K562 (cell line): ENCODE measurements at regions not wholly inside any gene's neighbourhood (a gene's known extent, or its start where the extent isn't known, plus 50 kb on each side); places are given as distances from the start of the nearest gene placed in this dataset.

ENCODE experiments used
- ATAC-seq: fragments of 200-7000 bp; cut with Tn5 transposase; 3 replicates; pipeline ENCODE4 v1.9.1; 2020; ENCODE audit warnings: moderate library complexity
- BruUV-seq: library from RNA; stranded (reverse); fragments of 400-500 nt; replicated peaks from 2 replicates; lab custom pipeline; 2021; lab: Mats Ljungman, UMichigan
- CTCF ChIA-PET: fragments of 300-600 bp; formaldehyde crosslinking; extraction: SDS; loops from one replicate; lab custom pipeline; 2021; ENCODE audit warnings: low intra/inter-chr PET ratio; lab: Yijun Ruan, JAX
- POLR2A ChIA-PET: fragments of 300-600, 350-650 bp; sonication (Branson Sonifier 250); formaldehyde crosslinking; extraction: SDS; loops from one replicate; lab custom pipeline; 2021; ENCODE audit warnings: antibody characterized with exemption, inconsistent platforms; lab: Yijun Ruan, JAX
- DNase-seq, 4 experiments: peaks; one replicate each; pipeline versions ENCODE4 v3.0.0 to v3.0.0-alpha.2; 2011 to 2018; ENCODE audit warnings: low spot score in 3 of 4, mixed read lengths in 3 of 4; ENCODE audit errors: extremely low read depth in 1 of 4
- FAIRE-seq: peaks from 2 replicates; lab custom pipeline; 2011; peaks lifted over from hg19 to GRCh38; lab: Jason Lieb, UNC
- H2AFZ ChIP-seq: 2 replicates; pipeline ENCODE4 v1.6.0; 2011; ENCODE audit warnings: low read depth, low read length, control low read depth, inconsistent platforms
- H3K27ac ChIP-seq: fragments of 200-600 bp; 3 replicates; pipeline ENCODE4 v1.8.0; 2011; ENCODE audit warnings: low read depth, mild to moderate bottlenecking, control low read depth, inconsistent platforms, low read length, moderate library complexity, mixed read lengths; ENCODE audit errors: extremely low read depth
- H3K27me3 ChIP-seq, 2 experiments: fragments of 300-600 bp in 1 of 2; 2 replicates in 1 of 2; 3 replicates in 1 of 2; pipeline versions ENCODE4 v1.6.0 to v1.8.0; 2011; ENCODE audit warnings: inconsistent platforms in 2 of 2, low read length in 2 of 2, mild to moderate bottlenecking in 1 of 2, mixed read lengths in 1 of 2, moderate library complexity in 1 of 2; ENCODE audit not compliant: control insufficient read depth in 2 of 2, insufficient read depth in 2 of 2
- H3K36me3 ChIP-seq: fragments of 300-600 bp; 3 replicates; pipeline ENCODE4 v1.8.0; 2011; ENCODE audit warnings: mild to moderate bottlenecking, low read length, inconsistent platforms; ENCODE audit not compliant: control insufficient read depth, insufficient read depth
- H3K4me1 ChIP-seq, 2 experiments: fragments of 200-600 bp in 1 of 2; replicated peaks in 1 of 2; 2 replicates in 1 of 2; 3 replicates in 1 of 2; pipeline versions ENCODE4 v1.5.1 to v1.8.0; 2011; ENCODE audit warnings: inconsistent platforms in 2 of 2, low read length in 2 of 2, mild to moderate bottlenecking in 1 of 2, mixed read lengths in 1 of 2, moderate library complexity in 1 of 2; ENCODE audit not compliant: control insufficient read depth in 2 of 2, insufficient read depth in 2 of 2
- H3K4me2 ChIP-seq: 2 replicates; pipeline ENCODE4 v1.6.1; 2011; ENCODE audit warnings: low read length, control low read depth, inconsistent platforms, mixed read lengths; ENCODE audit not compliant: insufficient read depth
- H3K4me3 ChIP-seq: fragments of 200-600 bp; sonication (generic), shearing (Covaris generic); 2 replicates; pipeline ENCODE4 v1.5.1; 2016; ENCODE audit warnings: control low read depth, inconsistent platforms
- H3K79me2 ChIP-seq: fragments of 200-600 bp; 3 replicates; pipeline ENCODE4 v1.8.0; 2011; ENCODE audit warnings: low read length, inconsistent platforms; ENCODE audit not compliant: control insufficient read depth, insufficient read depth
- H3K9ac ChIP-seq, 2 experiments: 2 replicates each; pipeline versions ENCODE4 v1.6.0 to v1.6.1; 2011; ENCODE audit warnings: low read depth in 2 of 2, low read length in 2 of 2, control low read depth in 1 of 2, inconsistent platforms in 1 of 2, mild to moderate bottlenecking in 1 of 2, mixed read lengths in 1 of 2; ENCODE audit not compliant: insufficient read depth in 1 of 2
- H3K9me1 ChIP-seq: one replicate; pipeline ENCODE4 v1.6.0; 2011; ENCODE audit warnings: inconsistent platforms, mild to moderate bottlenecking, low read length, moderate library complexity; ENCODE audit not compliant: control insufficient read depth, insufficient read depth
- H3K9me3 ChIP-seq: replicated peaks from 2 replicates; pipeline ENCODE4 v1.5.1; 2011; ENCODE audit warnings: low read depth, low read length, inconsistent platforms; ENCODE audit not compliant: control insufficient read depth, insufficient read depth
- H4K20me1 ChIP-seq: replicated peaks from 2 replicates; pipeline ENCODE4 v1.6.1; 2011; ENCODE audit warnings: low read length, inconsistent platforms, mixed read lengths; ENCODE audit not compliant: control insufficient read depth, insufficient read depth
- HLTF ChIP-seq: fragments of 450-650 bp; IDR thresholded peaks from 2 replicates; pipeline ENCODE4 v1.6.1; 2016
- WGBS: fragments of 100-300 bp; shearing (Covaris generic); methylation state at CpG from one replicate; pipeline ENCODE4 v1.1.6; 2016; ENCODE audit warnings: low coverage, mixed read lengths; ENCODE audit not compliant: insufficient coverage; ENCODE audit errors: missing lambda C conversion rate; 5-methylcytosine and 5-hydroxymethylcytosine counted together
- in situ Hi-C: fragments of 300-500 bp; cut with MboI; formaldehyde crosslinking; loops from 4 replicates; pipeline ENCODE4 v1.15.0; 2018; ENCODE audit warnings: inconsistent platforms, mixed read lengths
- intact Hi-C: fragments of 100-400 bp; cut with micrococcal nuclease; formaldehyde crosslinking; loops from 2 replicates; pipeline ENCODE4 v1.14.2; 2022
- TF ChIP-seq, protein P1 (sequence below), 2 experiments: fragments of 450-650 bp; formaldehyde crosslinking in 1 of 2; IDR thresholded peaks; 2 replicates each; pipeline versions ENCODE4 v1.4.0 to v1.6.1; 2014 to 2020; ENCODE audit warnings: mild to moderate bottlenecking in 2 of 2, borderline replicate concordance in 1 of 2, low read depth in 1 of 2

GRCh38 chr3:10725846-10726245 lies 90.2 kb upstream of the SLC6A11 start:
- no peak for DNase-seq
- H3K36me3 ChIP-seq = no peaks in the 10 kb centered on the region
- no peak for TF ChIP-seq HLTF
- TF ChIP-seq, protein P1, sequence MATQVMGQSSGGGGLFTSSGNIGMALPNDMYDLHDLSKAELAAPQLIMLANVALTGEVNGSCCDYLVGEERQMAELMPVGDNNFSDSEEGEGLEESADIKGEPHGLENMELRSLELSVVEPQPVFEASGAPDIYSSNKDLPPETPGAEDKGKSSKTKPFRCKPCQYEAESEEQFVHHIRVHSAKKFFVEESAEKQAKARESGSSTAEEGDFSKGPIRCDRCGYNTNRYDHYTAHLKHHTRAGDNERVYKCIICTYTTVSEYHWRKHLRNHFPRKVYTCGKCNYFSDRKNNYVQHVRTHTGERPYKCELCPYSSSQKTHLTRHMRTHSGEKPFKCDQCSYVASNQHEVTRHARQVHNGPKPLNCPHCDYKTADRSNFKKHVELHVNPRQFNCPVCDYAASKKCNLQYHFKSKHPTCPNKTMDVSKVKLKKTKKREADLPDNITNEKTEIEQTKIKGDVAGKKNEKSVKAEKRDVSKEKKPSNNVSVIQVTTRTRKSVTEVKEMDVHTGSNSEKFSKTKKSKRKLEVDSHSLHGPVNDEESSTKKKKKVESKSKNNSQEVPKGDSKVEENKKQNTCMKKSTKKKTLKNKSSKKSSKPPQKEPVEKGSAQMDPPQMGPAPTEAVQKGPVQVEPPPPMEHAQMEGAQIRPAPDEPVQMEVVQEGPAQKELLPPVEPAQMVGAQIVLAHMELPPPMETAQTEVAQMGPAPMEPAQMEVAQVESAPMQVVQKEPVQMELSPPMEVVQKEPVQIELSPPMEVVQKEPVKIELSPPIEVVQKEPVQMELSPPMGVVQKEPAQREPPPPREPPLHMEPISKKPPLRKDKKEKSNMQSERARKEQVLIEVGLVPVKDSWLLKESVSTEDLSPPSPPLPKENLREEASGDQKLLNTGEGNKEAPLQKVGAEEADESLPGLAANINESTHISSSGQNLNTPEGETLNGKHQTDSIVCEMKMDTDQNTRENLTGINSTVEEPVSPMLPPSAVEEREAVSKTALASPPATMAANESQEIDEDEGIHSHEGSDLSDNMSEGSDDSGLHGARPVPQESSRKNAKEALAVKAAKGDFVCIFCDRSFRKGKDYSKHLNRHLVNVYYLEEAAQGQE (IDR thresholded peaks at IDR 0.05; ENCODE audit: borderline replicate concordance) = no peak
- TF ChIP-seq, protein P1 (CRISPR knock-in tag; IDR thresholded peaks at IDR 0.05; ENCODE audit: low read depth) = no peak
- no peaks in the 10 kb centered on the region for H3K9me3 ChIP-seq
- H3K9ac ChIP-seq = no peak overlapping the region
- ATAC-seq = no peak
- no peaks in the 10 kb centered on the region for H3K9me1 ChIP-seq
- no peaks in the 10 kb centered on the region for H3K27me3 ChIP-seq
- WGBS = 0% methylated on average over 5 of the region's 5 CpGs
- no peaks in the 10 kb centered on the region for H3K79me2 ChIP-seq
- H4K20me1 ChIP-seq = no peaks in the 10 kb centered on the region; the same call in 1 of the 2 replicates
- CTCF ChIA-PET = no interaction called here
- no peaks in the 10 kb centered on the region; a peak in 1 of 5 replicates for H3K4me1 ChIP-seq
- no peak overlapping the region for H3K27ac ChIP-seq
- H3K4me2 ChIP-seq = no peak overlapping the region
- no TSS peak for BruUV-seq
- no peak overlapping the region for H3K4me3 ChIP-seq
- no peak for FAIRE-seq
- in situ Hi-C loops (loop anchor here (25.0 kb wide), 1 partner anchor 889 kb away; the partner anchor contains the start of gene RPUSD3), intact Hi-C loops (no loop called here)
- no peak overlapping the region for H2AFZ ChIP-seq
- POLR2A ChIA-PET = interaction anchor here (0.9 kb wide), 1 partner anchor 189 kb away, joined by 3 read pairs; no protein-coding TSS in a partner anchor
